ENCODE measurements at regions not wholly inside any gene's neighbourhood (a gene's known extent, or its start where the extent isn't known, plus 50 kb on each side); places are given as distances from the start of the nearest gene placed in this dataset.

DNA sequence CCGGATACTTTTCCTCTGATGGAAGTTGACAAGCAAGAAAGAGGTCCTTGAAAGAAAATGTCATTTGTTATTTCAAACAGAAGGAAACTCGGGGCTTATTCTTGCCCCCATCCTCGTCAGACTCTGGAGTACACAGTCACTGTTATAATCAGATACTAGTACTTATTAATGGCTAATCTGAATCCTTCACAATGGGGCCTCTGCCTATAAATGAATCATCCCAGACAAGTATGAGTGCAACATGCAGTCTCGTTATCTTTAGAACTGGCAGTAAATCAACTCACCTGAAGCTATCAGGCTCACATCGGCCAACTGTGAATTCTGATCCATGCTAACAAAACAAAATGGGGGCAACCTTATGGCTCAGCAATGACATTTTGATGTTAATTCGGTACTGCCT, 216.7 kb downstream of the GRIN2B start:
- TF ChIP-seq KDM1A (IDR thresholded peaks at IDR 0.05; ENCODE audit: borderline replicate concordance) (no peak), HCFC1 (IDR thresholded peaks at IDR 0.05; ENCODE audit: low read length) (no peak), BRCA1 (IDR thresholded peaks at IDR 0.05; ENCODE audit: low read depth, low read length) (no peak), SRF (IDR thresholded peaks at IDR 0.05; ENCODE audit: low read depth in 2 of 2, low read length in 2 of 2) (no peak), EZH2 (IDR thresholded peaks at IDR 0.05; ENCODE audit: borderline replicate concordance, control insufficient read depth, low read depth, low read length) (no peak), SREBF1 (IDR thresholded peaks at IDR 0.05; ENCODE audit: low read length) (no peak), CTCF (IDR thresholded peaks at IDR 0.05 in 2 of 3, conservative IDR thresholded peaks at IDR 0.05 in 1 of 3; ENCODE audit: control insufficient read depth in 2 of 3, extremely low read depth in 1 of 3, insufficient read depth in 1 of 3, low read depth in 3 of 3, low read length in 3 of 3) (no peak)
- TF ChIP-seq, protein P1, sequence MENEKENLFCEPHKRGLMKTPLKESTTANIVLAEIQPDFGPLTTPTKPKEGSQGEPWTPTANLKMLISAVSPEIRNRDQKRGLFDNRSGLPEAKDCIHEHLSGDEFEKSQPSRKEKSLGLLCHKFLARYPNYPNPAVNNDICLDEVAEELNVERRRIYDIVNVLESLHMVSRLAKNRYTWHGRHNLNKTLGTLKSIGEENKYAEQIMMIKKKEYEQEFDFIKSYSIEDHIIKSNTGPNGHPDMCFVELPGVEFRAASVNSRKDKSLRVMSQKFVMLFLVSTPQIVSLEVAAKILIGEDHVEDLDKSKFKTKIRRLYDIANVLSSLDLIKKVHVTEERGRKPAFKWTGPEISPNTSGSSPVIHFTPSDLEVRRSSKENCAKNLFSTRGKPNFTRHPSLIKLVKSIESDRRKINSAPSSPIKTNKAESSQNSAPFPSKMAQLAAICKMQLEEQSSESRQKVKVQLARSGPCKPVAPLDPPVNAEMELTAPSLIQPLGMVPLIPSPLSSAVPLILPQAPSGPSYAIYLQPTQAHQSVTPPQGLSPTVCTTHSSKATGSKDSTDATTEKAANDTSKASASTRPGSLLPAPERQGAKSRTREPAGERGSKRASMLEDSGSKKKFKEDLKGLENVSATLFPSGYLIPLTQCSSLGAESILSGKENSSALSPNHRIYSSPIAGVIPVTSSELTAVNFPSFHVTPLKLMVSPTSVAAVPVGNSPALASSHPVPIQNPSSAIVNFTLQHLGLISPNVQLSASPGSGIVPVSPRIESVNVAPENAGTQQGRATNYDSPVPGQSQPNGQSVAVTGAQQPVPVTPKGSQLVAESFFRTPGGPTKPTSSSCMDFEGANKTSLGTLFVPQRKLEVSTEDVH (IDR thresholded peaks at IDR 0.05; ENCODE audit: low read depth, partially characterized antibody) = no peak
- TF ChIP-seq, protein P2, sequence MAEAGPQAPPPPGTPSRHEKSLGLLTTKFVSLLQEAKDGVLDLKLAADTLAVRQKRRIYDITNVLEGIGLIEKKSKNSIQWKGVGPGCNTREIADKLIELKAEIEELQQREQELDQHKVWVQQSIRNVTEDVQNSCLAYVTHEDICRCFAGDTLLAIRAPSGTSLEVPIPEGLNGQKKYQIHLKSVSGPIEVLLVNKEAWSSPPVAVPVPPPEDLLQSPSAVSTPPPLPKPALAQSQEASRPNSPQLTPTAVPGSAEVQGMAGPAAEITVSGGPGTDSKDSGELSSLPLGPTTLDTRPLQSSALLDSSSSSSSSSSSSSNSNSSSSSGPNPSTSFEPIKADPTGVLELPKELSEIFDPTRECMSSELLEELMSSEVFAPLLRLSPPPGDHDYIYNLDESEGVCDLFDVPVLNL (IDR thresholded peaks at IDR 0.05; ENCODE audit: low read depth, low read length) = no peak
- TF ChIP-seq, protein P3, sequence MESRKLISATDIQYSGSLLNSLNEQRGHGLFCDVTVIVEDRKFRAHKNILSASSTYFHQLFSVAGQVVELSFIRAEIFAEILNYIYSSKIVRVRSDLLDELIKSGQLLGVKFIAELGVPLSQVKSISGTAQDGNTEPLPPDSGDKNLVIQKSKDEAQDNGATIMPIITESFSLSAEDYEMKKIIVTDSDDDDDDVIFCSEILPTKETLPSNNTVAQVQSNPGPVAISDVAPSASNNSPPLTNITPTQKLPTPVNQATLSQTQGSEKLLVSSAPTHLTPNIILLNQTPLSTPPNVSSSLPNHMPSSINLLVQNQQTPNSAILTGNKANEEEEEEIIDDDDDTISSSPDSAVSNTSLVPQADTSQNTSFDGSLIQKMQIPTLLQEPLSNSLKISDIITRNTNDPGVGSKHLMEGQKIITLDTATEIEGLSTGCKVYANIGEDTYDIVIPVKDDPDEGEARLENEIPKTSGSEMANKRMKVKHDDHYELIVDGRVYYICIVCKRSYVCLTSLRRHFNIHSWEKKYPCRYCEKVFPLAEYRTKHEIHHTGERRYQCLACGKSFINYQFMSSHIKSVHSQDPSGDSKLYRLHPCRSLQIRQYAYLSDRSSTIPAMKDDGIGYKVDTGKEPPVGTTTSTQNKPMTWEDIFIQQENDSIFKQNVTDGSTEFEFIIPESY (IDR thresholded peaks at IDR 0.05) = no peak

Measured in GM12878 (cell line).